ENCODE measurements at regions not wholly inside any gene's neighbourhood (a gene's known extent, or its start where the extent isn't known, plus 50 kb on each side); places are given as distances from the start of the nearest gene placed in this dataset.

GRCh38 chr13:76632401-76633044 is 253.7 kb downstream of the KCTD12 start:
- intact Hi-C loops (cut with DNase I): no loop called here
- no peaks in the 10 kb centered on the region for H3K27me3 ChIP-seq

DNA sequence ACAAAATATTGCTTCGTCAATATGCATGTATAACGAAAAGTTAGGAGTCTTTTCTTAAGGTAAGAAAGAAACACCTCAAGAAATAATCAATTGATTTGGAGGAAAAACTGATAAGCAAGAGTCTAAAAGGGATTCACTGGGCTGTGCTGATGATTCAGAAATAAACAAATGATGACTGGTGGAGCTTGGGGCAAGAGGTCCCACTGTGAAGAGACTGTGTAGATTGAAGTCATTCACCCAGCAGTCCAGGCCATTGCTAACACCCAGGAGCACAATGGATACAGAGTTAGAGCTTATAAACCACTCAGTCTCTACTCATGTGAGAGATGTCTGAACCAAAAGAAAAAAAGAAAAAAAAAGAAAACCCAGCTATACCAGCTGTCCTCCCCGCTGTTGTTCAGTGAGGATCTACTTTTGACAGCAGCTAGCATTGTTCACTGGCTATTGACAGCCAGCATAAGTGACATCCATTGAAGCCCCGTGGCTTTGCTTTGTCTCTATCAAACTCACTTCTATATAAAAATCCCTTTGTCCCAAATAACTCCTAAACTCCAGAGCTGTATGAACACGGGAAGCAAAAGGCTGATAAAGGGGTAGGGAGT is 255.5 kb downstream of the KCTD12 start:
- whole genome bisulfite sequencing, 2 donors: 74 to 91% methylated on average over 5 of the region's 5 CpGs
- no peaks in the 10 kb centered on the region for H3K27me3 ChIP-seq
- intact Hi-C loops (cut with DNase I): no loop called here
- no peak for TF ChIP-seq EP300 (IDR thresholded peaks at IDR 0.05)
- no peak for TF ChIP-seq CTCF (IDR thresholded peaks at IDR 0.05)
- TF ChIP-seq POLR2A (IDR thresholded peaks at IDR 0.05): no peak
- TF ChIP-seq POLR2AphosphoS5 (IDR thresholded peaks at IDR 0.05): no peak
- no peaks in the 10 kb centered on the region for H3K36me3 ChIP-seq
- no peak overlapping the region for H3K4me3 ChIP-seq
- H3K9me3 ChIP-seq: no peaks in the 10 kb centered on the region
- H3K4me1 ChIP-seq: peaks cover 0 to 9% (median 6%) of the 10 kb centered on the region in 4 donors
- no peak overlapping the region for H3K27ac ChIP-seq
- no peak for DNase-seq

More at GRCh38 chr13:76632401-76633044, 253.7 kb downstream of the KCTD12 start:
- H3K9me3 ChIP-seq: no peaks in the 10 kb centered on the region
- H3K27ac ChIP-seq: no peak overlapping the region
- TF ChIP-seq POLR2AphosphoS5 (IDR thresholded peaks at IDR 0.05): no peak
- TF ChIP-seq POLR2A (IDR thresholded peaks at IDR 0.05): no peak
- no peak for TF ChIP-seq CTCF (IDR thresholded peaks at IDR 0.05)
- TF ChIP-seq EP300 (IDR thresholded peaks at IDR 0.05): no peak
- no peak overlapping the region for H3K4me3 ChIP-seq
- WGBS, 2 donors: 55 to 70% methylated on average over 3 of the region's 3 CpGs
- DNase-seq: no peak
- no peaks in the 10 kb centered on the region for H3K36me3 ChIP-seq
- H3K4me1 ChIP-seq: peaks cover 0 to 26% (median 22%) of the 10 kb centered on the region in 4 donors

- DNase-seq: peak; percentile 70
- Histone ChIP-seq H3K36me3 (no peaks in the 10 kb centered on the region), H3K27me3 (no peaks in the 10 kb centered on the region), H3K9me3 (no peaks in the 10 kb centered on the region), H3K4me1 (peaks cover 0 to 29% (median 25%) of the 10 kb centered on the region in 4 donors), H3K4me3 (no peak overlapping the region), H3K27ac (peak overlapping the region in 1 of 4 donors; percentile 13)
- TF ChIP-seq POLR2AphosphoS5 (IDR thresholded peaks at IDR 0.05) (no peak), POLR2A (IDR thresholded peaks at IDR 0.05) (no peak), EP300 (IDR thresholded peaks at IDR 0.05) (no peak), CTCF (IDR thresholded peaks at IDR 0.05) (no peak)
- 79 to 83% methylated on average over 1 of the region's 1 CpG for WGBS, 2 donors
- intact Hi-C loops (cut with DNase I): no loop called here
Measured at GRCh38 chr13:76622315-76623040, 263.7 kb downstream of the KCTD12 start.

- DNase-seq: no peak
- TF ChIP-seq POLR2AphosphoS5 (IDR thresholded peaks at IDR 0.05): no peak
- no peak overlapping the region for H3K4me3 ChIP-seq
- no peaks in the 10 kb centered on the region for H3K9me3 ChIP-seq
- peaks cover 0 to 29% (median 25%) of the 10 kb centered on the region in 4 donors for H3K4me1 ChIP-seq
- H3K27ac ChIP-seq: peak overlapping the region in 1 of 4 donors; percentile 26
- H3K27me3 ChIP-seq: no peaks in the 10 kb centered on the region
- intact Hi-C loops (cut with DNase I): no loop called here
- no peaks in the 10 kb centered on the region for H3K36me3 ChIP-seq
Measured at GRCh38 chr13:76621705-76622104, 264.5 kb downstream of the KCTD12 start.

GRCh38 chr13:76620036-76620435 is 266.2 kb downstream of the KCTD12 start:
- no peak overlapping the region for H3K4me3 ChIP-seq
- 79 to 82% methylated on average over 5 of the region's 5 CpGs for WGBS, 2 donors
- no peak for DNase-seq
- H3K27ac ChIP-seq: no peak overlapping the region
- no peaks in the 10 kb centered on the region for H3K27me3 ChIP-seq
- no peaks in the 10 kb centered on the region for H3K9me3 ChIP-seq
- TF ChIP-seq EP300 (IDR thresholded peaks at IDR 0.05) (no peak), CTCF (IDR thresholded peaks at IDR 0.05) (no peak), POLR2A (IDR thresholded peaks at IDR 0.05) (no peak), POLR2AphosphoS5 (IDR thresholded peaks at IDR 0.05) (no peak)
- no peaks in the 10 kb centered on the region for H3K36me3 ChIP-seq
- peaks cover 0 to 29% (median 25%) of the 10 kb centered on the region in 4 donors for H3K4me1 ChIP-seq
- intact Hi-C loops (cut with DNase I): no loop called here

All from sigmoid colon (tissue), 6 donors.